Kidney tubule cell (primary cell): ENCODE measurements at regions not wholly inside any gene's neighbourhood (a gene's known extent, or its start where the extent isn't known, plus 50 kb on each side); places are given as distances from the start of the nearest gene placed in this dataset.
"Not testable (repeated sequence)": the region's sequence is repeated elsewhere in the genome, so short reads cannot be mapped to it uniquely, and the experiment has no call there.

Experiments used
- DNase-seq: peaks from one replicate; pipeline ENCODE4 v3.0.0-alpha.2; 2018; ENCODE audit warnings: low spot score

GRCh38 chr5:176060472-176061268 is 92.6 kb upstream of the THOC3 start:
- not testable (repeated sequence) for DNase-seq

- DNase-seq: not testable (repeated sequence)
Measured at GRCh38 chr5:176061269-176061622, 93.1 kb upstream of the THOC3 start.

- not testable (repeated sequence) for DNase-seq
Measured at GRCh38 chr5:176061660-176062059, 93.5 kb upstream of the THOC3 start.

- not testable (repeated sequence) for DNase-seq
Measured at GRCh38 chr5:176066262-176066945, 98.3 kb upstream of the THOC3 start.

GRCh38 chr5:176067162-176067561 is 99.0 kb upstream of the THOC3 start:
- DNase-seq: not testable (repeated sequence)

- DNase-seq: not testable (repeated sequence)
Measured at GRCh38 chr5:176067948-176068347, 99.8 kb upstream of the THOC3 start.

- not testable (repeated sequence) for DNase-seq
Measured at GRCh38 chr5:176073996-176074571, 106.0 kb upstream of the THOC3 start.

GRCh38 chr5:176083717-176084116 is 115.6 kb upstream of the THOC3 start:
- not testable (repeated sequence) for DNase-seq

GRCh38 chr5:176103083-176103482 is 135.0 kb upstream of the THOC3 start:
- DNase-seq: not testable (repeated sequence)

GRCh38 chr5:176112888-176113287 is 125.3 kb upstream of the SIMC1 start:
- DNase-seq: not testable (repeated sequence)

GRCh38 chr5:176113673-176114335 is 124.4 kb upstream of the SIMC1 start:
- not testable (repeated sequence) for DNase-seq

GRCh38 chr5:176114825-176115224 is 123.4 kb upstream of the SIMC1 start:
- not testable (repeated sequence) for DNase-seq

- DNase-seq: not testable (repeated sequence)
Measured at GRCh38 chr5:176117699-176118238, 120.5 kb upstream of the SIMC1 start.

GRCh38 chr5:176122361-176122760 is 115.9 kb upstream of the SIMC1 start:
- DNase-seq: not testable (repeated sequence)

- DNase-seq: not testable (repeated sequence)
Measured at GRCh38 chr5:176124120-176124519, 114.1 kb upstream of the SIMC1 start.

GRCh38 chr5:176131771-176132170 is 106.5 kb upstream of the SIMC1 start:
- DNase-seq: no peak

GRCh38 chr5:176132471-176133288 is 105.5 kb upstream of the SIMC1 start:
- DNase-seq: no peak

- no peak for DNase-seq
Measured at GRCh38 chr5:176133289-176133870, 104.8 kb upstream of the SIMC1 start.

- no peak for DNase-seq
Measured at GRCh38 chr5:176133877-176134276, 104.3 kb upstream of the SIMC1 start.

GRCh38 chr5:176134529-176135223 is 103.5 kb upstream of the SIMC1 start:
- DNase-seq: no peak
